Liver (tissue), 8 donors: ENCODE measurements at regions not wholly inside any gene's neighbourhood (a gene's known extent, or its start where the extent isn't known, plus 50 kb on each side); places are given as distances from the start of the nearest gene placed in this dataset.

Experiments
- DNase-seq: peaks from one replicate; pipeline ENCODE4 v3.0.0-alpha.2; 2017; ENCODE audit warnings: low spot score
- H3K27ac ChIP-seq, 2 donors: one replicate each; pipeline ENCODE4 v1.7.0; 2013; ENCODE audit warnings: inconsistent platforms in 2 of 2, low read length in 2 of 2, control low read depth in 1 of 2, low read depth in 1 of 2, mild to moderate bottlenecking in 1 of 2
- H3K27me3 ChIP-seq, 4 donors: one replicate each; pipeline versions ENCODE4 v1.6.1 to v1.7.0; 2013; ENCODE audit warnings: low read length in 3 of 4, inconsistent platforms in 1 of 4, mild to moderate bottlenecking in 1 of 4, moderate library complexity in 1 of 4; ENCODE audit not compliant: control insufficient read depth in 4 of 4, insufficient read depth in 4 of 4
- H3K36me3 ChIP-seq, 4 donors: one replicate each; pipeline versions ENCODE4 v1.6.1 to v1.7.0; 2013; ENCODE audit warnings: low read length in 3 of 4, mild to moderate bottlenecking in 3 of 4, low read depth in 1 of 4, moderate library complexity in 1 of 4; ENCODE audit not compliant: control insufficient read depth in 4 of 4, insufficient read depth in 3 of 4
- H3K4me1 ChIP-seq, 4 donors: one replicate each; pipeline versions ENCODE4 v1.6.1 to v1.7.0; 2013; ENCODE audit warnings: low read length in 3 of 4, mild to moderate bottlenecking in 3 of 4, moderate library complexity in 1 of 4; ENCODE audit not compliant: control insufficient read depth in 4 of 4, insufficient read depth in 4 of 4
- H3K4me3 ChIP-seq, 3 donors: one replicate each; pipeline versions ENCODE4 v1.6.1 to v1.7.0; 2013; ENCODE audit warnings: low read length in 3 of 3, control low read depth in 1 of 3, low read depth in 1 of 3, mild to moderate bottlenecking in 1 of 3
- H3K9ac ChIP-seq, 2 donors: one replicate each; pipeline ENCODE4 v1.7.0; 2013; ENCODE audit warnings: low read length in 2 of 2, mild to moderate bottlenecking in 2 of 2, moderate library complexity in 2 of 2, control low read depth in 1 of 2, low read depth in 1 of 2
- H3K9me3 ChIP-seq, 4 donors: one replicate each; pipeline versions ENCODE4 v1.6.1 to v1.7.0; 2013; ENCODE audit warnings: low read length in 3 of 4; ENCODE audit not compliant: control insufficient read depth in 4 of 4
- ATF3 ChIP-seq: IDR thresholded peaks from 2 replicates; pipeline ENCODE4 v1.6.1; 2016; ENCODE audit warnings: antibody characterized with exemption
- CTCF ChIP-seq: fragments of 150-350 bp; IDR thresholded peaks from 2 replicates; pipeline ENCODE4 v1.5.1; 2017; ENCODE audit warnings: improper control_type of control experiment, low read depth, low read length; ENCODE audit not compliant: missing input control
- EGR1 ChIP-seq, 2 donors: IDR thresholded peaks; 2 replicates each; pipeline ENCODE4 v1.6.1; 2016 to 2018; ENCODE audit warnings: antibody characterized with exemption in 2 of 2, low read depth in 2 of 2
- FOXA1 ChIP-seq: IDR thresholded peaks from 2 replicates; pipeline ENCODE4 v1.6.1; 2016; ENCODE audit warnings: antibody characterized with exemption
- FOXA2 ChIP-seq: IDR thresholded peaks from 2 replicates; pipeline ENCODE4 v1.6.1; 2016; ENCODE audit warnings: antibody characterized with exemption
- GABPA ChIP-seq, 2 donors: IDR thresholded peaks in 1 of 2; conservative IDR thresholded peaks in 1 of 2; 2 replicates each; pipeline ENCODE4 v1.6.1; 2016; ENCODE audit warnings: antibody characterized with exemption in 2 of 2, mild to moderate bottlenecking in 1 of 2, moderate library complexity in 1 of 2
- HNF4A ChIP-seq, 2 donors: conservative IDR thresholded peaks; 2 replicates each; pipeline ENCODE4 v1.6.1; 2016; ENCODE audit warnings: antibody characterized with exemption in 2 of 2, mild to moderate bottlenecking in 2 of 2
- HNF4G ChIP-seq: IDR thresholded peaks from 2 replicates; pipeline ENCODE4 v1.6.1; 2016; ENCODE audit warnings: antibody characterized with exemption
- JUND ChIP-seq, 2 donors: IDR thresholded peaks; 2 replicates each; pipeline ENCODE4 v1.6.1; 2016; ENCODE audit warnings: antibody characterized with exemption in 2 of 2
- MAX ChIP-seq: IDR thresholded peaks from 2 replicates; pipeline ENCODE4 v1.6.1; 2016; ENCODE audit warnings: antibody characterized with exemption
- NR2F2 ChIP-seq: IDR thresholded peaks from 2 replicates; pipeline ENCODE4 v1.6.1; 2016; ENCODE audit warnings: antibody characterized with exemption
- RAD21 ChIP-seq, 2 donors: IDR thresholded peaks; 2 replicates each; pipeline ENCODE4 v1.6.1; 2016; ENCODE audit warnings: antibody characterized with exemption in 2 of 2, mild to moderate bottlenecking in 2 of 2
- REST ChIP-seq: IDR thresholded peaks from 2 replicates; pipeline ENCODE4 v1.6.1; 2016; ENCODE audit warnings: antibody characterized with exemption, mild to moderate bottlenecking
- RXRA ChIP-seq, 2 donors: IDR thresholded peaks; 2 replicates each; pipeline ENCODE4 v1.6.1; 2017 to 2018; ENCODE audit warnings: antibody characterized with exemption in 2 of 2, mild to moderate bottlenecking in 1 of 2
- SP1 ChIP-seq: IDR thresholded peaks from 2 replicates; pipeline ENCODE4 v1.6.1; 2018; ENCODE audit warnings: antibody characterized with exemption, mild to moderate bottlenecking
- TAF1 ChIP-seq: conservative IDR thresholded peaks from 2 replicates; pipeline ENCODE4 v1.6.1; 2016; ENCODE audit warnings: antibody characterized with exemption, mild to moderate bottlenecking
- ZBTB33 ChIP-seq: IDR thresholded peaks from 2 replicates; pipeline ENCODE4 v1.6.1; 2016; ENCODE audit warnings: antibody characterized with exemption
- WGBS: extraction: QIAGEN DNeasy Blood & Tissue Kit; methylation state at CpG from one replicate; pipeline ENCODE4 v1.1.7; 2013; 5-methylcytosine and 5-hydroxymethylcytosine counted together
- donor health status: healthy.
- donor health status: healthy.
- donor health status: healthy.
- donor health status: healthy.
- donor health status: healthy.

GRCh38 chr12:69024907-69025306 is 91.9 kb upstream of the CPM start:
- no peaks in the 10 kb centered on the region for H3K27me3 ChIP-seq
- H3K36me3 ChIP-seq: no peaks in the 10 kb centered on the region
- WGBS: 81% methylated on average over 4 of the region's 4 CpGs
- peaks cover 0 to 3% (median 2%) of the 10 kb centered on the region in 4 donors for H3K4me1 ChIP-seq
- peak overlapping the region; percentile 46 to 56 for H3K27ac ChIP-seq
- H3K9ac ChIP-seq: peak overlapping the region in 1 of 2 donors; percentile 21
- H3K9me3 ChIP-seq: no peaks in the 10 kb centered on the region
- TF ChIP-seq CTCF (no peak), ZBTB33 (no peak), RXRA (IDR thresholded peaks at IDR 0.05) (no peak), MAX (no peak), FOXA1 (no peak), TAF1 (no peak), JUND (IDR thresholded peaks at IDR 0.05) (no peak), REST (no peak), RAD21 (IDR thresholded peaks at IDR 0.05) (no peak), HNF4A (conservative IDR thresholded peaks at IDR 0.05) (no peak), NR2F2 (no peak), GABPA (IDR thresholded peaks at IDR 0.05 in 1 of 2, conservative IDR thresholded peaks at IDR 0.05 in 1 of 2) (no peak), HNF4G (no peak), FOXA2 (no peak), EGR1 (IDR thresholded peaks at IDR 0.05; ENCODE audit: low read depth in 2 of 2) (no peak), ATF3 (no peak), SP1 (no peak)
- H3K4me3 ChIP-seq: no peak overlapping the region
- no peak for DNase-seq

DNA sequence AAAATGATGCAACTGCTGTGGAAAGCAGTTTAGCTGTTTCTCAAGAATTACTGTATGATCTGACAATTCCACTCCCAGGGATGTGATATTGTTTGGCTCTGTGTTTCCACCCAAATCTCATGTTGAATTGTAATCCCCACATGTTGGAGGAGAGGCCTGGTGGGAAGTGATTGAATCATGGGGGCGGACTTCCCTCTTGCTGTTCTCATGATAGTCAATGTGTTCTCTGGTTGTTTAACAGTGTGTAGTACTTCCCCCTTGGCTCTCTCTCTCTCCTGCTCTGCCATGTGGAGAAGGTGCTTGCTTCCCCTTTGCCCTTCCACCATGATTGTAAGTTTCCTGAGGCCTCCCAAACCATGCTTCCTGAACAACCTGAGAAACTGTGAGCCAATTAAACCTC is 93.4 kb upstream of the CPM start:
- TF ChIP-seq JUND (IDR thresholded peaks at IDR 0.05): no peak
- TF ChIP-seq MAX: peak; percentile 16
- 92% methylated on average over 1 of the region's 1 CpG for WGBS

More for the DNA sequence above, 93.4 kb upstream of the CPM start:
- no peak overlapping the region for H3K4me3 ChIP-seq
- no peaks in the 10 kb centered on the region for H3K9me3 ChIP-seq
- H3K9ac ChIP-seq: no peak overlapping the region
- H3K4me1 ChIP-seq: peaks cover 0 to 3% (median 2%) of the 10 kb centered on the region in 4 donors
- H3K36me3 ChIP-seq: no peaks in the 10 kb centered on the region
- DNase-seq: no peak
- no peaks in the 10 kb centered on the region for H3K27me3 ChIP-seq
- no peak overlapping the region for H3K27ac ChIP-seq
